HG03159 (cell line): ENCODE measurements at regions not wholly inside any gene's neighbourhood (a gene's known extent, or its start where the extent isn't known, plus 50 kb on each side); places are given as distances from the start of the nearest gene placed in this dataset.
"Not testable (repeated sequence)": the region's sequence is repeated elsewhere in the genome, so short reads cannot be mapped to it uniquely, and the experiment has no call there.

ENCODE experiments used
- ATAC-seq: cut with Tn5 transposase; IDR thresholded peaks from one replicate; pipeline ENCODE4 v1.9.1; 2021; ENCODE audit warnings: mild to moderate bottlenecking, moderate library complexity; ENCODE audit not compliant: unreplicated experiment

DNA sequence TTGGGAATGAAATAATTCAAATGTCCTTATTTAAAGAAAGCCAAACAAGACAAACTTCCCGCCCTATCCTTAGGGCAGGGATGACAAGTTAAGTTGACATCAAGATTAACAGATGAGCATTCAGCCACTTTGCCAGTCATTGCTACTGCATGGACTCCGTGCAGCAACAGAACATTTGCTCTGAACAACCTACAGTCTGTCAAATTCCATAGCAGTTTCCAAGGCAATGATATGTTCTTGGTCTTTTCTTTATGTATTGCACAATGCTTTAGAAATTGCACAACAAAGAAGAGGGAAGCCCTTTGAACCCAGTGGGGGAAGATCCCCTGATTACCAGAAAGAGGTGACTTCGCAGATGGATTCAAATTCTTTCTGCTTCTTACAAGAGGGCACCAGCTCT is 269.8 kb downstream of the BCAT1 start:
- ATAC-seq = no peak

DNA sequence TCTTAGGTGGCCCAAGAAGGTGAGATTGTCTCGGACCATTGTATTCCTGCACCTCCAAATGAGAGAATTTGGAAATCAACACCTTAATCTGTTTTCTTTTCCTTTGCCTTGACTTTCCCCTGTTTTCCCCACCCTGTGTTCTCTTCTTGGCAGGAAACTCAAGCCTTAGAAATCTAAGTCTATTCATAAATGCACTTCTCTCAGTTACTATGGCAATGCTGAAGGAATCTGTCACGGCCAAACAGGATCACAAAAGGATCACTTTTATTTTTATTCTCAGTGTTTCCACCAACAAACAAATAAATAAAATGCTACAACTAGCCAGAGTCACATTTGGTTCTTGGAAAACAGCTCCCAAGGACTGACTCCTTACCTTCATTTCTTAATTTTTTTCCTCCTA is 270.5 kb downstream of the BCAT1 start:
- ATAC-seq = no peak

DNA sequence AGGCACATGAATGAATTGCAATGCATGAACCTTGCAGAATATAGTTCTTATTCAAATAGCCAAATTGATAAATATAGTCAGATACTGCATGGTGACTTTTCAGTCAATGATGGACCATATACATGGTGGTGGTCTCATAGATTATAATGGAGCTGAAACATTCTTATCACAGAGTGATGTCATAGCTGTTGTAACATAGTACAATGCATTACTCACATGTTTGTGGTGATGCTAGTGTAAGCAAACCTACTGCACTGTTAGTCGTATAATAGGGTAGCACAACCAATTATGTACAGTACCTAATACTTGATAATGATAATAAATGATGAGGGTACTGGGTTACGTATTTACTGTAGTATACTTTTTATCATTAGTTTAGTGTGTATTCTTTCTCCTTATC is 280.3 kb downstream of the BCAT1 start:
- no peak for ATAC-seq

- ATAC-seq = no peak
Observed at GRCh38 chr12:24664161-24664880, 284.6 kb downstream of the BCAT1 start.

GRCh38 chr12:24661657-24662096 is 287.2 kb downstream of the BCAT1 start:
- ATAC-seq = no peak

- no peak for ATAC-seq
Observed at GRCh38 chr12:24659016-24659415, 289.9 kb downstream of the BCAT1 start.

DNA sequence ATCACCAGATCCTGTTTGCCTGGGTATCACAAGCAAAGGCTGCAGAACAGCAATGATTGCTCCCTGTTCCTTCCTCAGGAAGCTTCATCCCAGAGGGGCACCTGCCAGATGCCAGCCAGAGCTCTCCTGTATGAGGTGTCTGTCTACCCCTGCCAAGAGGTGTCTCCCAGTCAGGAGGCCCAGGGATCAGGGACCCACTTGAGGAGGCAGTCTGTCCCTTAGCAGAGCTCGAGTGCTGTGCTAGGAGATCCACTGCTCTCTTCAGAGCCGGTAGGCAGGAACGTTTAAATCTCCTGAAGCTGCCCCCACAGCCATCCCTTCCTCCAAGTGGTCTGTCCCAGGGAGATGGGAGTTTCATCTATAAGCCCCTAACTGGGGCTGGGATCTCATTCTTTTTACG is 294.6 kb downstream of the BCAT1 start:
- ATAC-seq = not testable (repeated sequence)

DNA sequence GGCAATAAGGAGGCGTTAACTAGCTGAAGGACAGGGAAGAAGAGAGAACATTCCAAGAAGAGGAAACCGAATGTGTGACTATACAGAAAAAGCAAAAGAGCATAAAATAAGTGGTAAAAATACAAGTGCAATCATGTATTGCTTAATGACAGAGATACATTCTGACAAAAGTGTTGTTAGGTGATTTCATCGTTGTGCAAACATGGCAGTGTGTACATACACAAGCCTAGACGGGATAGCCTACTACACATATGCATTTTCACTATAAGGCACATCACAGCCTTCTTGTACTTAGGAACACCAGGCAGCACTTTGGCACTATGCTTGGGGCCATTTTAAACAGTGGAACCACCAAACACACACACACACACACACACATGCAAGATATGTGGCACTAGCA is 299.3 kb downstream of the BCAT1 start:
- ATAC-seq = no peak

GRCh38 chr12:24649209-24649608 is 299.7 kb downstream of the BCAT1 start:
- no peak for ATAC-seq

DNA sequence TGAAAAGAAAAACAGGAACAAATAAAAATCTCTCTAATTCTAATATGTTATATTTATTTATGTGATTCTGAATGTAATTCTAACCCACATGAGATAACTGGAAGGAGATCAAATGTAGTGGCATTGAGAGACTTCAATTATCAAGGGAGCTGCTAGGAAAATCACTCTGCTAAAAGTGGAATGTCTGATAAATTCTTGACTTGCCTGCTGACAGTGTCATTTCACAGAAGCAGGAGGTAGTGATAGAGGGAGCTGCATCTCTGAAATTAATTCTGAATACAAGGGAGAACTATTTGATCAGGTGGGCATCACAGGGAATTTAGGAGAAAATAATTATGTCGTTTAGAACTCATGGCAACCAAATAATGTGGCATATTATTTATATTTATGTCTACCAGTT is 303.6 kb downstream of the BCAT1 start:
- ATAC-seq = no peak

- no peak for ATAC-seq
Observed at GRCh38 chr12:24643120-24644119, 305.5 kb downstream of the BCAT1 start.

GRCh38 chr12:24639641-24640040 is 309.3 kb downstream of the BCAT1 start:
- ATAC-seq = no peak

GRCh38 chr12:24632466-24632865 is 316.4 kb downstream of the BCAT1 start:
- ATAC-seq = no peak

GRCh38 chr12:24631676-24632426 is 317.1 kb downstream of the BCAT1 start:
- no peak for ATAC-seq

DNA sequence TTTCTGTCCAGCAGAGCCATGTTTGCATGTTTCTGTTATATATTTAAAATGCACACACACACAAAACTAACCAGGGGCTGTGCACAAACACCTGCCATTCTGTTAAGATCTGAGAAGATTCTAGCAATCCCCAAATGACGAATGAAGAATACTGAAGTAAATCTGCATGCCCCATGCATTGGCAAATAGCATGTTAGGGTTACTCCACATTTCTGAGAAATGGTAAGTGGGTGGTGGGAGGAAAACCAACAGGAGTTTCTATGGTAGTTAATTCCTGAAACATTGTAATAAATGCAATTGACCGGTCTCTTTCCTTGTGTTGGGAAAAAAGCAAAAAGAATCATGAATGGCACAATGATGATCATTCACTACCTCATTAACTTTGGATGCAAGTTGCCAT is 318.0 kb downstream of the BCAT1 start:
- no peak for ATAC-seq

DNA sequence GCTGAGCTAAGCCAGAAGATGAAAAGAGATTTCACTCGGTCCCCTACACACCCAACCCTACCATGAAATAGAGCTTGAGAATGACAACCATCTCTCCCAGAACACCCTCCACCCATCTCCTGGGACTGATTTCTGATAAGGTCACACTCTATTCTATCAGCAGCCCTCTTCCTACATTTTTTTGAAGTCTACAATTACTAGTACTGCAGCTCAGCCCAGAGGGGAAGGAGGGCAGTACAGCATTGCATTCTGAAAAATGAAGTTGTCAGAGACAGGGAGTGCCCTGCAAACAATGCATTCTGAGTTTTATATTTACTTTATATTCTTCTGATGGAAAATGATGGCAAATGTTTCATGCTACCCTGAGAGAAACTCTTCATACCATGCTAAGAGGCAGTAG is 318.5 kb downstream of the BCAT1 start:
- no peak for ATAC-seq

DNA sequence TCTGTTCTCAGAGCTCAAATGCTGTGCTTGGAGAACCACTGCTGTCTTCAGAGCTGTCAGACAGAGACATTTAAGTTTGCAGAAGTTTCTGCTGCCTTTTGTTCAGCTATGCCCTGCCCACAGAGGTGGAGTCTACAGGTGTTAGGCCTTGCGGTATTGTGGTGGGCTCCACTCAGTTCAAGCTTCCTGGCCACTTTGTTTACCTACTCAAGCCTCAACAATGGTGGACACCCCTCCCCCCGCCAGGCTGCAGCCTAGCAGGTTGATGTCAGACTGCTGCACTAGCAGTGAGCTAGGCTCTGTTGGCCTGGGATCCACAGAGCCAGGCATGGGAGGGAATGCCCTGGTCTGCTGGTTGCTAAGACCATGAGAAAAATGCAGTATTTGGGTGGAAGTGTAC is 323.8 kb downstream of the BCAT1 start:
- ATAC-seq = no peak

GRCh38 chr12:24619954-24620353 is 328.9 kb downstream of the BCAT1 start:
- not testable (repeated sequence) for ATAC-seq

- no peak for ATAC-seq
Observed at GRCh38 chr12:24617471-24617870, 331.4 kb downstream of the BCAT1 start.

GRCh38 chr12:24615967-24616411 is 332.9 kb downstream of the BCAT1 start:
- no peak for ATAC-seq

GRCh38 chr12:24608637-24609285 is 340.1 kb downstream of the BCAT1 start:
- ATAC-seq = no peak
